ENCODE measurements at regions not wholly inside any gene's neighbourhood (a gene's known extent, or its start where the extent isn't known, plus 50 kb on each side); places are given as distances from the start of the nearest gene placed in this dataset.

GRCh38 chr2:150371044-150371818 is 116.2 kb downstream of the RND3 start:
- intact Hi-C loops (cut with DNase I; ENCODE audit: low total_unique reads) = no loop called here
- WGBS, 2 donors = 67 to 72% methylated on average over 3 of the region's 3 CpGs
- H3K4me3 ChIP-seq (ENCODE audit: low read depth, poor library complexity, severe bottlenecking) = no peak overlapping the region
- TF ChIP-seq POLR2A (IDR thresholded peaks at IDR 0.05) = no peak
- TF ChIP-seq, protein P1, sequence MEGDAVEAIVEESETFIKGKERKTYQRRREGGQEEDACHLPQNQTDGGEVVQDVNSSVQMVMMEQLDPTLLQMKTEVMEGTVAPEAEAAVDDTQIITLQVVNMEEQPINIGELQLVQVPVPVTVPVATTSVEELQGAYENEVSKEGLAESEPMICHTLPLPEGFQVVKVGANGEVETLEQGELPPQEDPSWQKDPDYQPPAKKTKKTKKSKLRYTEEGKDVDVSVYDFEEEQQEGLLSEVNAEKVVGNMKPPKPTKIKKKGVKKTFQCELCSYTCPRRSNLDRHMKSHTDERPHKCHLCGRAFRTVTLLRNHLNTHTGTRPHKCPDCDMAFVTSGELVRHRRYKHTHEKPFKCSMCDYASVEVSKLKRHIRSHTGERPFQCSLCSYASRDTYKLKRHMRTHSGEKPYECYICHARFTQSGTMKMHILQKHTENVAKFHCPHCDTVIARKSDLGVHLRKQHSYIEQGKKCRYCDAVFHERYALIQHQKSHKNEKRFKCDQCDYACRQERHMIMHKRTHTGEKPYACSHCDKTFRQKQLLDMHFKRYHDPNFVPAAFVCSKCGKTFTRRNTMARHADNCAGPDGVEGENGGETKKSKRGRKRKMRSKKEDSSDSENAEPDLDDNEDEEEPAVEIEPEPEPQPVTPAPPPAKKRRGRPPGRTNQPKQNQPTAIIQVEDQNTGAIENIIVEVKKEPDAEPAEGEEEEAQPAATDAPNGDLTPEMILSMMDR (IDR thresholded peaks at IDR 0.05) = no peak
- DNase-seq (ENCODE audit: low spot score in 2 of 2) = no peak

DNA sequence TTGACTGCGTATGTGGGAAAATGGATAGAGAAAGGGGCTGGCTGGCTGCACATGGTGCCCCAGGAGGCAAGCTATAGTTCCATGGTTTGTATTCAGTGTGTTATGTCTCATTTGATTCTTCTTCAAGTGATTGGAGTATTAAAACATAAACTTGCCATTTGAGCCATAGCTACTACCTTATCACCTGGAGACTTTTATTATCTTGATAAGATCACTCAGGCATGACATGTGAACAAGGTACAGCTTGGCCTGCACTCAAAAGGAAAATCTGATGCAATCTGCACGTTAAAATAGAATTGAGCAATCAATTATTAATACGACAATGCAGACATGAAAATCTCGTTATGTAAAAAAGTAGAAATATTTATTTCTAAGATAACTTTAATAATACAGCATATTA is 116.9 kb downstream of the RND3 start:
- DNase-seq (ENCODE audit: low spot score in 2 of 2) = no peak
- no peak overlapping the region for H3K4me3 ChIP-seq (ENCODE audit: low read depth, poor library complexity, severe bottlenecking)
- WGBS, 2 donors = 61 to 64% methylated on average over 4 of the region's 4 CpGs
- intact Hi-C loops (cut with DNase I; ENCODE audit: low total_unique reads) = no loop called here
- TF ChIP-seq, protein P1 (IDR thresholded peaks at IDR 0.05) = no peak
- TF ChIP-seq POLR2A (IDR thresholded peaks at IDR 0.05) = no peak

DNA sequence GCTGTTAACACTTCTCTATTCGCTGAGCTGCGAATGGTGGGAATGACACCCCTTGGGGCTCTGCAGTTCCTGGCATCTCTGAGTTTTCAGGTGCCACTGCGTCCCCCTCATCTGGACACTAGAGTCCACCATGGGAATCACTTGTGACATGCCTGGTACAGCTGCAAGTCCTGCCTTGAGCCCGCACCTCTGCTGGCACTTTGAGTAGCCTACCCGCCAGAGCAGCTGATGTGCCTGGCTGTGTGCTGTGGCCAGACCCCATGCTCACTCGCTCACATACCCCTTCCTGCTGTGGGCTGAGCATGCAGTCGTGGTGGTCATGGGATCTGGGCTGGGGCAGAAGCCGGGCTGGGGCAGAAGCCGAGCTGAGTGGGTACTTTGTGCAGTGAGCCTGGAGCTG is 117.6 kb downstream of the RND3 start:
- TF ChIP-seq POLR2A (IDR thresholded peaks at IDR 0.05) = no peak
- TF ChIP-seq, protein P1 (IDR thresholded peaks at IDR 0.05) = no peak
- intact Hi-C loops (cut with DNase I; ENCODE audit: low total_unique reads) = no loop called here
- 95 to 97% methylated on average over 9 of the region's 9 CpGs for WGBS, 2 donors
- DNase-seq (ENCODE audit: low spot score in 2 of 2) = no peak
- H3K4me3 ChIP-seq (ENCODE audit: low read depth, poor library complexity, severe bottlenecking) = no peak overlapping the region

- DNase-seq (ENCODE audit: low spot score in 2 of 2) = no peak
- TF ChIP-seq, protein P1 (IDR thresholded peaks at IDR 0.05) = no peak
- TF ChIP-seq POLR2A (IDR thresholded peaks at IDR 0.05) = no peak
- no peak overlapping the region for H3K4me3 ChIP-seq (ENCODE audit: low read depth, poor library complexity, severe bottlenecking)
- intact Hi-C loops (cut with DNase I; ENCODE audit: low total_unique reads) = no loop called here
- 78 to 86% methylated on average over 3 of the region's 3 CpGs for WGBS, 2 donors
These were observed 129.0 kb downstream of the RND3 start for GRCh38 chr2:150358468-150358807.

GRCh38 chr2:150357770-150358467 is 129.5 kb downstream of the RND3 start:
- H3K4me3 ChIP-seq (ENCODE audit: low read depth, poor library complexity, severe bottlenecking) = no peak overlapping the region
- intact Hi-C loops (cut with DNase I; ENCODE audit: low total_unique reads) = no loop called here
- DNase-seq (ENCODE audit: low spot score in 2 of 2) = no peak
- no peak for TF ChIP-seq POLR2A (IDR thresholded peaks at IDR 0.05)
- TF ChIP-seq, protein P1 (IDR thresholded peaks at IDR 0.05) = no peak
- 43 to 52% methylated on average over 2 of the region's 2 CpGs for WGBS, 2 donors

Data from lower leg skin (tissue), 4 donors.